Neural cell (in vitro differentiated cells): ENCODE measurements at regions not wholly inside any gene's neighbourhood (a gene's known extent, or its start where the extent isn't known, plus 50 kb on each side); places are given as distances from the start of the nearest gene placed in this dataset.
"Not testable (repeated sequence)": the region's sequence is repeated elsewhere in the genome, so short reads cannot be mapped to it uniquely, and the experiment has no call there.

Experiments used
- H2AFZ ChIP-seq: fragments of 200-600, 300-800 bp; sonication (generic), shearing (Covaris generic); 2 replicates; pipeline ENCODE4 v1.6.0; 2014; ENCODE audit warnings: low read depth, mild to moderate bottlenecking, antibody characterized with exemption, low read length, moderate library complexity
- H3F3A ChIP-seq: fragments of 200-600 bp; shearing (Covaris generic); 2 replicates; pipeline ENCODE4 v1.6.1; 2016; ENCODE audit warnings: mild to moderate bottlenecking, moderate library complexity, mixed read lengths, antibody characterized with exemption, low read length; ENCODE audit not compliant: insufficient read depth, poor library complexity, severe bottlenecking
- H3K27ac ChIP-seq: fragments of 200-600, 300-800 bp; sonication (generic), shearing (Covaris generic); 2 replicates; pipeline ENCODE4 v1.5.1; 2014; ENCODE audit warnings: mild to moderate bottlenecking, low read length, moderate library complexity
- H3K27me3 ChIP-seq: fragments of 300-800, 200-600 bp; sonication (generic), shearing (Covaris generic); 2 replicates; pipeline ENCODE4 v1.6.0; 2014; ENCODE audit warnings: mild to moderate bottlenecking, low read depth, low read length, moderate library complexity; ENCODE audit not compliant: insufficient read depth
- H3K36me3 ChIP-seq: fragments of 300-800, 200-600 bp; sonication (generic), shearing (Covaris generic); 2 replicates; pipeline ENCODE4 v1.5.1; 2014; ENCODE audit warnings: mild to moderate bottlenecking, antibody characterized with exemption, low read length, moderate library complexity; ENCODE audit not compliant: insufficient read depth
- H3K4me2 ChIP-seq: fragments of 300-800, 200-600 bp; sonication (generic), shearing (Covaris generic); 2 replicates; pipeline ENCODE4 v1.6.0; 2014; ENCODE audit warnings: mild to moderate bottlenecking, low read length
- H3K4me3 ChIP-seq: fragments of 300-800, 200-600 bp; sonication (generic), shearing (Covaris generic); 2 replicates; pipeline ENCODE4 v1.5.1; 2014; ENCODE audit warnings: mild to moderate bottlenecking, low read length, moderate library complexity
- H3K79me2 ChIP-seq: fragments of 200-600 bp; shearing (Covaris generic); replicated peaks from 2 replicates; pipeline ENCODE4 v1.6.0; 2014; ENCODE audit warnings: mild to moderate bottlenecking, low read length, moderate library complexity; ENCODE audit not compliant: insufficient read depth
- H3K9ac ChIP-seq: fragments of 300-800, 200-600 bp; sonication (generic), shearing (Covaris generic); 2 replicates; pipeline ENCODE4 v1.6.1; 2016; ENCODE audit warnings: mild to moderate bottlenecking, low read length, mixed read lengths
- H3K9me2 ChIP-seq: fragments of 200-600 bp; shearing (Covaris generic); 2 replicates; pipeline ENCODE4 v1.6.1; 2016; ENCODE audit warnings: mild to moderate bottlenecking, low read length, mixed read lengths; ENCODE audit not compliant: insufficient read depth
- H3K9me3 ChIP-seq: fragments of 200-600, 300-800 bp; sonication (generic), shearing (Covaris generic); 2 replicates; pipeline ENCODE4 v1.6.1; 2016; ENCODE audit warnings: mild to moderate bottlenecking, mixed run types, low read length, moderate library complexity, mixed read lengths
- H4K20me1 ChIP-seq: fragments of 200-600 bp; shearing (Covaris generic); 2 replicates; pipeline ENCODE4 v1.6.1; 2016; ENCODE audit warnings: mild to moderate bottlenecking, mixed run types; ENCODE audit not compliant: insufficient read depth
- EZH2 ChIP-seq: fragments of 200-600, 300-800 bp; shearing (Covaris generic), sonication (generic); IDR thresholded peaks from 2 replicates; pipeline ENCODE4 v1.6.1; 2014; ENCODE audit warnings: antibody characterized with exemption, low read length, borderline replicate concordance, mild to moderate bottlenecking; ENCODE audit not compliant: insufficient read depth, poor library complexity, severe bottlenecking
- MXI1 ChIP-seq: fragments of 450-650 bp; conservative IDR thresholded peaks from 2 replicates; pipeline ENCODE4 v1.6.1; 2014; ENCODE audit warnings: antibody characterized with exemption, mild to moderate bottlenecking; ENCODE audit not compliant: poor library complexity, severe bottlenecking
- POLR2AphosphoS5 ChIP-seq: IDR thresholded peaks from 2 replicates; pipeline ENCODE4 v1.6.1; 2012
- RAD21 ChIP-seq: fragments of 450-650 bp; conservative IDR thresholded peaks from 2 replicates; pipeline ENCODE4 v1.6.1; 2014; ENCODE audit warnings: antibody characterized with exemption, mild to moderate bottlenecking, moderate library complexity
- SMC3 ChIP-seq: fragments of 450-650 bp; conservative IDR thresholded peaks from 2 replicates; pipeline ENCODE4 v1.6.1; 2014; ENCODE audit warnings: antibody characterized with exemption, mild to moderate bottlenecking, moderate library complexity; ENCODE audit not compliant: poor library complexity
- TAF1 ChIP-seq: IDR thresholded peaks from 2 replicates; pipeline ENCODE4 v1.6.1; 2012; ENCODE audit warnings: low read depth
- TF ChIP-seq, protein P1 (sequence below): IDR thresholded peaks from 2 replicates; pipeline ENCODE4 v1.6.1; 2012; ENCODE audit warnings: borderline replicate concordance

DNA sequence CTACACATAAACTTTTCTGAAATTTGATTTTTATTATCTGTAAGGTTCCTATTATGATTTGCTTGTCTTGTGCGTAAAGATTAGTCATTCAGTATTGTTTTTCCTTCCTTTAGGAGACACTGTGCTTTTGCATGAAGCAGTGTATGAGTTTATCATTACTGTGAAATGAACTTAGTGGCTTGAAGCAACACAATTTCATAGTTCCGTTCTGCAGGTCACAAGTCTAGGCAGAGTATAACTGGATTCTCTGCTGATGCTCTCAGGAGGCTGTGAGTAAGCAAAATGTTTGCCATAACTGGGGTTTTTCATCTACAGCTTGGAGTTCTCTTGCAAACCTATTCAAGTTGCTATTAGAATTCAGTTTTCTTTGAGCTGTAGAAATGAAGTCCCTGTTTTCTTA is 1136.1 kb downstream of the OTOL1 start:
- Histone ChIP-seq H3K4me2 (no peak overlapping the region), H3F3A (no peaks in the 10 kb centered on the region), H4K20me1 (no peaks in the 10 kb centered on the region), H3K79me2 (no peaks in the 10 kb centered on the region), H3K27ac (no peak overlapping the region), H3K36me3 (no peaks in the 10 kb centered on the region), H3K9me2 (no peaks in the 10 kb centered on the region), H3K9ac (no peak overlapping the region), H2AFZ (no peak overlapping the region), H3K9me3 (peaks cover 3% of the 10 kb centered on the region), H3K4me3 (no peak overlapping the region), H3K27me3 (no peaks in the 10 kb centered on the region)
- TF ChIP-seq TAF1 (no peak), RAD21 (no peak), POLR2AphosphoS5 (no peak), EZH2 (no peak), MXI1 (no peak), SMC3 (no peak)
- TF ChIP-seq, protein P1, sequence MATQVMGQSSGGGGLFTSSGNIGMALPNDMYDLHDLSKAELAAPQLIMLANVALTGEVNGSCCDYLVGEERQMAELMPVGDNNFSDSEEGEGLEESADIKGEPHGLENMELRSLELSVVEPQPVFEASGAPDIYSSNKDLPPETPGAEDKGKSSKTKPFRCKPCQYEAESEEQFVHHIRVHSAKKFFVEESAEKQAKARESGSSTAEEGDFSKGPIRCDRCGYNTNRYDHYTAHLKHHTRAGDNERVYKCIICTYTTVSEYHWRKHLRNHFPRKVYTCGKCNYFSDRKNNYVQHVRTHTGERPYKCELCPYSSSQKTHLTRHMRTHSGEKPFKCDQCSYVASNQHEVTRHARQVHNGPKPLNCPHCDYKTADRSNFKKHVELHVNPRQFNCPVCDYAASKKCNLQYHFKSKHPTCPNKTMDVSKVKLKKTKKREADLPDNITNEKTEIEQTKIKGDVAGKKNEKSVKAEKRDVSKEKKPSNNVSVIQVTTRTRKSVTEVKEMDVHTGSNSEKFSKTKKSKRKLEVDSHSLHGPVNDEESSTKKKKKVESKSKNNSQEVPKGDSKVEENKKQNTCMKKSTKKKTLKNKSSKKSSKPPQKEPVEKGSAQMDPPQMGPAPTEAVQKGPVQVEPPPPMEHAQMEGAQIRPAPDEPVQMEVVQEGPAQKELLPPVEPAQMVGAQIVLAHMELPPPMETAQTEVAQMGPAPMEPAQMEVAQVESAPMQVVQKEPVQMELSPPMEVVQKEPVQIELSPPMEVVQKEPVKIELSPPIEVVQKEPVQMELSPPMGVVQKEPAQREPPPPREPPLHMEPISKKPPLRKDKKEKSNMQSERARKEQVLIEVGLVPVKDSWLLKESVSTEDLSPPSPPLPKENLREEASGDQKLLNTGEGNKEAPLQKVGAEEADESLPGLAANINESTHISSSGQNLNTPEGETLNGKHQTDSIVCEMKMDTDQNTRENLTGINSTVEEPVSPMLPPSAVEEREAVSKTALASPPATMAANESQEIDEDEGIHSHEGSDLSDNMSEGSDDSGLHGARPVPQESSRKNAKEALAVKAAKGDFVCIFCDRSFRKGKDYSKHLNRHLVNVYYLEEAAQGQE: no peak

DNA sequence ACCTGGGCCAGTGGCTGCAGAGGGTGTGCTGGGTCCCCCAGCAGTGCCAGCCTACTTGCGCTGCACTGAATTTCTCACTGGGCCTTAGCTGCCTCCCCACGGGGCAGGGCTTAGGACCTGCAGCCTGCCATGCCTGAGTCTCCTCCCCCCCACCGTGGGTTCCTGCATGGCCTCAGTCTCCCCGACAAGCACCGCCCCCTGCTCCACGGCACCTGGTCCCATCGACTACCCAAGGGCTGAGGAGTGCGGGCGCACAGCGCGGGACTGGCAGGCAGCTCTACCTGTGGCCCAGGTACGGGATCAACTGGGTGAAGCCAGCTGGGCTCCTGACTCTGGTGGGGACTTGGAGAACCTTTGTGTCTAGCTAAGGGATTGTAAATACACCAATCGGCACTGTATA is 1143.6 kb downstream of the OTOL1 start:
- H3F3A ChIP-seq, H3K4me3 ChIP-seq, H3K27ac ChIP-seq, H3K9me2 ChIP-seq, H3K9ac ChIP-seq, H3K4me2 ChIP-seq, H3K79me2 ChIP-seq, H3K27me3 ChIP-seq, H2AFZ ChIP-seq, H4K20me1 ChIP-seq, H3K9me3 ChIP-seq, H3K36me3 ChIP-seq: not testable (repeated sequence)

DNA sequence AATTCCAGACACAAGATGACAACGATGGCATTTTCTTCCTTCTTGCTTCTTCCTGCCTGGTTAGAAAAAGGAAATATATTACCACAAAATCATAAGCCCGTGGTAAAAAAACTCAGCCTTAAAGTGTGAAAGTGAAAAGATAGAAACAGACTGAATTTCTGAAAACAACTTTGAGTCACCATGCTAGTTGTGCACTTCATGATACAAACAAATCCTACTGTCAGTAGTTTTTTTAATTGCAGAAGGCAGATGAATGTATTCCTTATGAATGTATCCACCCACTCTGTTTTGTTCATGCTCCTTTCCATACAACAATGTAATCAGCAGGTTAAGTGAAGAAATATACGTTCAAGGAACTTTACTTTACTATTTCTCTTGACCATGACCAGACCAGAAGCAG is 1144.7 kb downstream of the OTOL1 start:
- Histone ChIP-seq H3F3A (no peaks in the 10 kb centered on the region), H3K79me2 (no peaks in the 10 kb centered on the region), H3K27ac (no peak overlapping the region), H3K9ac (no peak overlapping the region), H3K4me2 (no peak overlapping the region), H3K4me3 (no peak overlapping the region), H3K36me3 (no peaks in the 10 kb centered on the region), H2AFZ (no peak overlapping the region), H3K9me3 (peaks cover 4% of the 10 kb centered on the region), H3K27me3 (no peaks in the 10 kb centered on the region), H3K9me2 (no peaks in the 10 kb centered on the region), H4K20me1 (no peaks in the 10 kb centered on the region)
- TF ChIP-seq EZH2 (no peak), POLR2AphosphoS5 (no peak)

DNA sequence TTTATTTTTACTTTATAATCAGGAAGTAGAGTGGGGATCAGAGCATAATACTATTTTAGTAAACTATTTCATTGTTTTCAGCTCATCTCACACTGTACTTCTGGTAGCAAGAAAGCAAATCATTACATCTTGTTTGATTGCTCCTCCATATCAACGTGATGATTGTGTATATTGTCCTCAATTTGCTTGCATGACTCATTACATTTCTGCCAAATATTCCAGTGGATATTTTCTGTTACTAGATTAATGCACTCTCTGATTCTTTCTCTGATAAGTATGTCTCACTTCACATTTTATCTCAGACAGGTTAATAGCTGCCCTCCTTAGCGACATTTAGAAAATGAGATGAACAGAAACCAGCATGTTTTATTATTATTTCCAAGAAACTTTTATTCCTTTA is 1145.3 kb downstream of the OTOL1 start:
- Histone ChIP-seq H3K27me3 (no peaks in the 10 kb centered on the region), H3K4me3 (no peak overlapping the region), H3K27ac (no peak overlapping the region), H2AFZ (no peak overlapping the region), H3K4me2 (no peak overlapping the region), H3F3A (no peaks in the 10 kb centered on the region), H3K9ac (no peak overlapping the region), H3K79me2 (no peaks in the 10 kb centered on the region), H3K36me3 (no peaks in the 10 kb centered on the region), H4K20me1 (no peaks in the 10 kb centered on the region), H3K9me2 (no peaks in the 10 kb centered on the region), H3K9me3 (peaks cover 4% of the 10 kb centered on the region)
- TF ChIP-seq RAD21: no peak
- no peak for TF ChIP-seq SMC3
